ENCODE measurements at regions not wholly inside any gene's neighbourhood (a gene's known extent, or its start where the extent isn't known, plus 50 kb on each side); places are given as distances from the start of the nearest gene placed in this dataset.

DNA sequence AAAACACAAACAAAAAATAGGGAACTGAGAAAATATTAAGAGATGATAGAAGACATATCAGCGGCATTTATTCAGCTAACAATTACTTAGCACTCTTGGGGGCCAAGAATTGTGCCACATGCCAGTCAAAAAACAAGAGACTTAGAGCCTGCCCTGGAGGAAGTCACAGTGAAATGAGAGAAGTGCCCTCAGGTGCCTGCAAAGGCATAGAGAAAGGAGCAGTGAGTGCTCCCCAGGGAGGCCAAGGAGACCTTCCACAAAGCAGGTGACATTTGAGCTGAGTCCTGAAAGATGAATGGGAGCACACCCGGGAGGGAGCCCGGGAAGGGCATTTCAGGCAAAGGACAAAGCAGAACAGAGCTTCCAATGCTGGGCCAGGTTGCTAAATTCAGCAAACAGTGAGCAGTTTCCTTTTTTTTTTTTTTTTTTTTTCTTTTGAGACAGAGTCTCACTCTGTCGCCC lies 184.7 kb upstream of the JARID2 start:
- POLR2A ChIA-PET (ENCODE audit: unreplicated experiment): no interaction called here
- H2AFZ ChIP-seq: no peak overlapping the region
- intact Hi-C loops (cut with micrococcal nuclease; ENCODE audit: unreplicated experiment): loop anchor here (5.0 kb wide), 2 partner anchors 179 to 396 kb away; no protein-coding TSS in a partner anchor

DNA sequence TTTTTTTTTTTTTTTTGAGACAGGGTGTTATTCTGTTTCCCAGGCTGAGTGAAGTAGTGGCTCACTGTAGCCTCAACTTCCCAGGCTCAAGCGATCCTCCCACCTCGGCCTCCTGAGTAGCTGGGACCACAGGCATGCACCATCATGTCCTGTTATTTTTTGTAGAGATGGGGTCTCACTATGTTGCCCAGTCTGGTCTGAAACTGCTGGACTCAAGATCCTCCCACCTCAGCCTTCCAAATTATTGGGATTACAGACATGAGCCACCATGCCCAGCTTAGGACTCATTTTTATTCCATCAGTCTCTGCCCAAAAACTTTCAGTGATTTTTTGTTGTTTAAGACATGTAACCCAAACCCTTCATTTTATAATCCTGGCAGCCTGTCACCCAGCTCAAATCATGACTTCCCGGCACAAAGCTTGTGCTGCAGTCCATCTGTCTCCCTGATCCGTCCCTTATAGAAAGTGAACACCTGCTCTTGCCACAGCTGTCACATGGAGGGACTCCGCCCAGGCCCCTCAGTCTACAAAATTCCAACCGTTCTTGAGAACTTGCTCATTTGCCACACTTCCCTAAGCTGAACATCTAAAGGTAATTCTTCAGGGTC lies 183.9 kb upstream of the JARID2 start:
- no peaks in the 10 kb centered on the region; the same call in 1 of the 2 replicates for H3F3A ChIP-seq (ENCODE audit: insufficient read depth, low read depth)
- BruUV-seq (replicated peaks): TSS peak; percentile 97
- CTCF ChIA-PET: interaction anchor here (0.7 kb wide), 1 partner anchor 140 kb away, joined by 3 read pairs; no protein-coding TSS in a partner anchor
- H3K79me2 ChIP-seq (ENCODE audit: low read depth): no peaks in the 10 kb centered on the region
- H3K9me2 ChIP-seq (ENCODE audit: insufficient read depth): no peaks in the 10 kb centered on the region
- intact Hi-C loops (cut with micrococcal nuclease; ENCODE audit: unreplicated experiment): loop anchor here (1.0 to 5.0 kb wide), 7 partner anchors 180 to 851 kb away; no protein-coding TSS in a partner anchor
- H3K27me3 ChIP-seq (ENCODE audit: insufficient read depth, low read depth): no peaks in the 10 kb centered on the region
- POLR2A ChIA-PET (ENCODE audit: unreplicated experiment): interaction anchor here (0.6 kb wide), 1 partner anchor 328 kb away, joined by 3 read pairs; no protein-coding TSS in a partner anchor
- no peaks in the 10 kb centered on the region for H4K20me1 ChIP-seq (ENCODE audit: insufficient read depth)
- H3K4me3 ChIP-seq: no peak overlapping the region
- no peaks in the 10 kb centered on the region for H3K36me3 ChIP-seq (ENCODE audit: low read depth)
- no peak overlapping the region for H2AFZ ChIP-seq
- no peak overlapping the region for H3K27ac ChIP-seq
- TF ChIP-seq, protein P1, sequence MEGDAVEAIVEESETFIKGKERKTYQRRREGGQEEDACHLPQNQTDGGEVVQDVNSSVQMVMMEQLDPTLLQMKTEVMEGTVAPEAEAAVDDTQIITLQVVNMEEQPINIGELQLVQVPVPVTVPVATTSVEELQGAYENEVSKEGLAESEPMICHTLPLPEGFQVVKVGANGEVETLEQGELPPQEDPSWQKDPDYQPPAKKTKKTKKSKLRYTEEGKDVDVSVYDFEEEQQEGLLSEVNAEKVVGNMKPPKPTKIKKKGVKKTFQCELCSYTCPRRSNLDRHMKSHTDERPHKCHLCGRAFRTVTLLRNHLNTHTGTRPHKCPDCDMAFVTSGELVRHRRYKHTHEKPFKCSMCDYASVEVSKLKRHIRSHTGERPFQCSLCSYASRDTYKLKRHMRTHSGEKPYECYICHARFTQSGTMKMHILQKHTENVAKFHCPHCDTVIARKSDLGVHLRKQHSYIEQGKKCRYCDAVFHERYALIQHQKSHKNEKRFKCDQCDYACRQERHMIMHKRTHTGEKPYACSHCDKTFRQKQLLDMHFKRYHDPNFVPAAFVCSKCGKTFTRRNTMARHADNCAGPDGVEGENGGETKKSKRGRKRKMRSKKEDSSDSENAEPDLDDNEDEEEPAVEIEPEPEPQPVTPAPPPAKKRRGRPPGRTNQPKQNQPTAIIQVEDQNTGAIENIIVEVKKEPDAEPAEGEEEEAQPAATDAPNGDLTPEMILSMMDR (conservative IDR thresholded peaks at IDR 0.05): no peak
- no peak for TF ChIP-seq EZH2 (IDR thresholded peaks at IDR 0.05; ENCODE audit: low read depth)
- no peak overlapping the region for H3K4me2 ChIP-seq
- no peaks in the 10 kb centered on the region for H3K9me3 ChIP-seq (ENCODE audit: insufficient read depth, low read depth)
- peaks cover 7% of the 10 kb centered on the region; the same call in 1 of the 2 replicates for H3K4me1 ChIP-seq (replicated peaks; ENCODE audit: insufficient read depth)
- DNase-seq: peak in 1 of 2 experiments; percentile 82

More for the DNA sequence above, 184.7 kb upstream of the JARID2 start:
- no peaks in the 10 kb centered on the region for H3K36me3 ChIP-seq (ENCODE audit: low read depth)
- no peak for TF ChIP-seq EZH2 (IDR thresholded peaks at IDR 0.05; ENCODE audit: low read depth)
- TF ChIP-seq, protein P1 (conservative IDR thresholded peaks at IDR 0.05): no peak
- no peaks in the 10 kb centered on the region; the same call in 1 of the 2 replicates for H3F3A ChIP-seq (ENCODE audit: insufficient read depth, low read depth)
- H3K4me1 ChIP-seq (replicated peaks; ENCODE audit: insufficient read depth): 0 out of 2 replicates have a peak, but pooled peaks cover under 1% of the 10 kb centered on the region
- DNase-seq: no peak
- H3K9me2 ChIP-seq (ENCODE audit: insufficient read depth): no peaks in the 10 kb centered on the region
- no peaks in the 10 kb centered on the region for H3K79me2 ChIP-seq (ENCODE audit: low read depth)
- no peak overlapping the region for H3K4me2 ChIP-seq
- H3K9me3 ChIP-seq (ENCODE audit: insufficient read depth, low read depth): no peaks in the 10 kb centered on the region
- H3K27me3 ChIP-seq (ENCODE audit: insufficient read depth, low read depth): no peaks in the 10 kb centered on the region
- H3K4me3 ChIP-seq: no peak overlapping the region
- no peak overlapping the region for H3K27ac ChIP-seq
- no peaks in the 10 kb centered on the region for H4K20me1 ChIP-seq (ENCODE audit: insufficient read depth)
- CTCF ChIA-PET: interaction anchor here (0.7 kb wide), 1 partner anchor 139 kb away, joined by 3 read pairs; no protein-coding TSS in a partner anchor
- no TSS peak for BruUV-seq (replicated peaks)

DNA sequence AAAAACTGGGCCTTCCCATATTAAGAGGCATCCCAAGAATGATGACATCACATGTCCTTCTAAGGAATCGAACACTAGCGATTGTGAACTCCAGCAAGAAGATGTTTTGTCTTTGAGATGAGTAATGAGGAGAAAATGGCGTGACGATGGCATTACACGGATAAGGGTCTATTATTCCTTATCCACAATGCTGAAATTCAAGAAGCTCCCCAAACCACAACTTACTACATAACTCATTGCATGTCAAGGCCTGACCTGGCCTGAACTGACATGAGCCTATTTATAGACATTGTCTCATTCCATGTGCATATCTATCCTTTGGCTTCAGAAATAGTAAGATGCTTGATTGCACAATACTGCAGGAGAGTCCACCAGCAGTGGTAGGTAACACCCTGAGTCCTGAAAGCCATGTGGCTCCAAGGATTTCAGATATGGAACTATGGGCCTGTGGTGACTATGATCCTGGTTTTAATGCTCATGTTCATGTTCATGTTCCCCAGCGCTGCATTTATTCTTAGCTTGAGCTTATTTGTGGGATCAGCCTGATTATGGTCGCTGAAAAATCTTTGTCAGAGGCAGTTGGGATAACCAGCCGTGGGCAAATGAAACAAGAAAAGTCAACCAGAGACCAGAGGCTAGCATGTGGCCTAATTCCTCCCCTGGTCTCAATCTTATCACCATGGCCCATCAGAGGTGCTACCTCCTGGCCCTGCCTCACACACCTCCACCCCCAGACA lies 183.2 kb upstream of the JARID2 start:
- CTCF ChIA-PET: no interaction called here
- Histone ChIP-seq H3K9me3 (ENCODE audit: insufficient read depth, low read depth) (no peaks in the 10 kb centered on the region), H3K9me2 (ENCODE audit: insufficient read depth) (no peaks in the 10 kb centered on the region), H3K27me3 (ENCODE audit: insufficient read depth, low read depth) (no peaks in the 10 kb centered on the region), H3F3A (ENCODE audit: insufficient read depth, low read depth) (no peaks in the 10 kb centered on the region; the same call in 1 of the 2 replicates), H3K79me2 (ENCODE audit: low read depth) (no peaks in the 10 kb centered on the region), H3K27ac (no peak overlapping the region), H3K36me3 (ENCODE audit: low read depth) (no peaks in the 10 kb centered on the region), H3K4me3 (no peak overlapping the region), H3K4me1 (replicated peaks; ENCODE audit: insufficient read depth) (peaks cover 7% of the 10 kb centered on the region; the same call in 1 of the 2 replicates), H3K4me2 (no peak overlapping the region), H4K20me1 (ENCODE audit: insufficient read depth) (no peaks in the 10 kb centered on the region), H2AFZ (no peak overlapping the region)
- peak in 1 of 2 experiments; percentile 86 for DNase-seq
- no peak for TF ChIP-seq EZH2 (IDR thresholded peaks at IDR 0.05; ENCODE audit: low read depth)
- TF ChIP-seq, protein P1 (conservative IDR thresholded peaks at IDR 0.05): no peak
- intact Hi-C loops (cut with micrococcal nuclease; ENCODE audit: unreplicated experiment): loop anchor here (1.0 to 5.0 kb wide), 7 partner anchors 180 to 851 kb away; no protein-coding TSS in a partner anchor
- BruUV-seq (replicated peaks): TSS peak; percentile 97
- POLR2A ChIA-PET (ENCODE audit: unreplicated experiment): interaction anchor here (0.5 to 0.6 kb wide), 4 partner anchors 63 to 852 kb away, joined by 3 to 14 read pairs (median 4); no protein-coding TSS in a partner anchor
